ENCODE measurements at regions not wholly inside any gene's neighbourhood (a gene's known extent, or its start where the extent isn't known, plus 50 kb on each side); places are given as distances from the start of the nearest gene placed in this dataset.

GRCh38 chr13:37925878-37926473, 56.4 kb upstream of the TRPC4 start:
- no peak for DNase-seq

DNA sequence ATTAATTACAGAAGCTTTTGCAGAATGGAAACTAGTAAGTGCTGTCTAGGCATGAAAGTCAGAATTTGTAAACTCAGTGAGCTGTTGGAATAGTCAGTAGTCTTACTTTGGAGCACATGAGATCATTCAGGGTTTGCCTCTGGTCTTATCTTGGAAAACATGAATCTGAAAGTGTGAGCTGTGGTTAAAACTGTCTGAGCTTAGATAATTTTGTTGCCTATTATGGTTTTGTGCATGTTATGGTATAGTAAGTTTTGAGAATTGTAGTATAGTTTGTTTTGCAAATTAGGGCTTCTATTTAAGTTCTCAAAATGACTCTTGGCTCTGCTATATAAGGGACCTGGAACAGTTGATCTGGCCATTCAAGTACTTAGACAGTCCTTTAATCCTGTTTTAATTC, 53.7 kb upstream of the TRPC4 start:
- no peak for DNase-seq

GRCh38 chr13:37919329-37919880, 49.8 kb upstream of the TRPC4 start:
- no peak for DNase-seq
